ENCODE measurements at regions not wholly inside any gene's neighbourhood (a gene's known extent, or its start where the extent isn't known, plus 50 kb on each side); places are given as distances from the start of the nearest gene placed in this dataset.

DNA sequence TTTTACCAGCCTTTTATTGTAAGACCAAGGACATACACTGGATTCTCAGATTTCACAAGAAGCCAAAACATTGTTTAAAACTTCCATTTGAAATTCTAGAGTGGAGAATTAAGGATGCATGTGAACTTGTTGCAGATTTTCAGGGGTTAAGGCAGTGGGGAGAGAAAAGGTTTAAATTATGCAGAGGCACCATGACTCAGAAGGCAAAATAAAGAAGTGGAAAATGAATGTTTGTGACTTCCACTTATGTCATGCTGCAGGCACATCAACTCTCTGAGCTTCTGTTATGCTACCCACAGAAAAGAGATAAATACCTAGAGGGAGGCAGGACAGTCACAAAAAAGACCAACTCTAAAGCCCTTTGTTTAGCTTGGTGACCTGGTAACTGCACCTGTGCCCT, 84.4 kb upstream of the BET1 start:
- H2BK12ac ChIP-seq (ENCODE audit: low read depth, low read length), result no peak overlapping the region
- no peak overlapping the region for H2BK15ac ChIP-seq (ENCODE audit: low read length)
- no peak for DNase-seq (ENCODE audit: low read depth in 1 of 2, low spot score in 2 of 2)
- no peak for FAIRE-seq
- no peaks in the 10 kb centered on the region for H3K79me1 ChIP-seq (ENCODE audit: low read depth, low read length)
- H3K23me2 ChIP-seq (ENCODE audit: low read depth, low read length), result no peaks in the 10 kb centered on the region
- no peak overlapping the region for H3K9ac ChIP-seq (replicated peaks in 1 of 4; ENCODE audit: extremely low read depth in 1 of 4, low read depth in 3 of 4, low read length in 3 of 4)
- H3K56ac ChIP-seq (replicated peaks; ENCODE audit: insufficient read length, low read depth, low read length), result no peak overlapping the region
- no peak overlapping the region for H2AK5ac ChIP-seq (ENCODE audit: low read depth, low read length)
- H4K8ac ChIP-seq (ENCODE audit: extremely low read depth, insufficient read depth, low read length), result no peak overlapping the region
- no peaks in the 10 kb centered on the region for H3K9me3 ChIP-seq (ENCODE audit: insufficient read depth in 2 of 2, low read depth in 1 of 2, low read length in 1 of 2)
- no peaks in the 10 kb centered on the region for H3K4me1 ChIP-seq (replicated peaks in 1 of 4; ENCODE audit: control insufficient read depth in 3 of 4, insufficient read depth in 4 of 4, low read length in 3 of 4)
- H2BK120ac ChIP-seq (replicated peaks; ENCODE audit: low read depth, low read length), result no peak overlapping the region
- H3K27ac ChIP-seq (ENCODE audit: low read depth, low read length), result no peak overlapping the region
- H3K23ac ChIP-seq (ENCODE audit: insufficient read length), result no peak overlapping the region
- no peak overlapping the region for H3K4me3 ChIP-seq (ENCODE audit: extremely low read depth in 1 of 4, insufficient read depth in 2 of 4, low read depth in 3 of 4, low read length in 4 of 4)
- no peak overlapping the region for H2BK5ac ChIP-seq (ENCODE audit: low read depth, low read length)
- H3K4ac ChIP-seq (replicated peaks; ENCODE audit: insufficient read length, low read depth, low read length), result no peak overlapping the region
- ChIA-PET POLR2A (ENCODE audit: partially characterized antibody) (no interaction called here), CTCF (ENCODE audit: partially characterized antibody) (interaction anchor here (1.1 to 5.6 kb wide), 14 partner anchors 10 to 372 kb away, joined by 3 to 46 read pairs (median 6); partner anchors contain the start of gene GNG11)
- no peak overlapping the region for H4K5ac ChIP-seq (ENCODE audit: insufficient read length, low read depth, low read length)
- no peak overlapping the region for H3K4me2 ChIP-seq (ENCODE audit: insufficient read depth in 1 of 2, low read depth in 2 of 2, low read length in 2 of 2)
- no peak overlapping the region for H3K18ac ChIP-seq (ENCODE audit: extremely low read depth, low read length)
- H3K27me3 ChIP-seq (replicated peaks in 1 of 4; ENCODE audit: control insufficient read depth in 3 of 4, extremely low read depth in 1 of 4, insufficient read depth in 3 of 4, low read length in 3 of 4), result no peaks in the 10 kb centered on the region
- H3K79me2 ChIP-seq (ENCODE audit: control insufficient read depth in 1 of 2, insufficient read depth in 2 of 2, low read length in 2 of 2), result no peaks in the 10 kb centered on the region
- no peak overlapping the region for H3K14ac ChIP-seq (ENCODE audit: insufficient read length)
- no peaks in the 10 kb centered on the region for H4K20me1 ChIP-seq (replicated peaks in 1 of 2; ENCODE audit: control insufficient read depth in 1 of 2, insufficient read depth in 2 of 2, low read length in 2 of 2)
- H3K36me3 ChIP-seq (ENCODE audit: control insufficient read depth in 2 of 4, insufficient read depth in 4 of 4, low read length in 3 of 4), result no peaks in the 10 kb centered on the region
- H4K91ac ChIP-seq (replicated peaks; ENCODE audit: insufficient read length, low read length), result no peak overlapping the region
- no peak overlapping the region for H2BK20ac ChIP-seq (ENCODE audit: low read length)
- TF ChIP-seq TEAD4 (IDR thresholded peaks at IDR 0.05; ENCODE audit: low read depth, low read length), result no peak
- no peak for TF ChIP-seq CEBPB (IDR thresholded peaks at IDR 0.05; ENCODE audit: low read depth, low read length)
- no peak for TF ChIP-seq SP2 (IDR thresholded peaks at IDR 0.05; ENCODE audit: low read length)
- TF ChIP-seq, protein P1, sequence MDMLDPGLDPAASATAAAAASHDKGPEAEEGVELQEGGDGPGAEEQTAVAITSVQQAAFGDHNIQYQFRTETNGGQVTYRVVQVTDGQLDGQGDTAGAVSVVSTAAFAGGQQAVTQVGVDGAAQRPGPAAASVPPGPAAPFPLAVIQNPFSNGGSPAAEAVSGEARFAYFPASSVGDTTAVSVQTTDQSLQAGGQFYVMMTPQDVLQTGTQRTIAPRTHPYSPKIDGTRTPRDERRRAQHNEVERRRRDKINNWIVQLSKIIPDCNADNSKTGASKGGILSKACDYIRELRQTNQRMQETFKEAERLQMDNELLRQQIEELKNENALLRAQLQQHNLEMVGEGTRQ (IDR thresholded peaks at IDR 0.05; ENCODE audit: low read length), result no peak
- no peak overlapping the region for H2AFZ ChIP-seq (ENCODE audit: low read length)

Measured in H1 (cell line).